ENCODE measurements at regions not wholly inside any gene's neighbourhood (a gene's known extent, or its start where the extent isn't known, plus 50 kb on each side); places are given as distances from the start of the nearest gene placed in this dataset.

- Histone ChIP-seq H3K36me3 (no peaks in the 10 kb centered on the region), H3K4me3 (no peak overlapping the region), H3K27ac (no peak overlapping the region), H3K4me1 (ENCODE audit: control insufficient read depth in 1 of 2, low read depth in 2 of 2) (no peaks in the 10 kb centered on the region), H3K9me3 (no peaks in the 10 kb centered on the region), H3K27me3 (replicated peaks; ENCODE audit: insufficient read depth) (no peaks in the 10 kb centered on the region)
- DNase-seq (ENCODE audit: low spot score): no peak
- no peak for TF ChIP-seq CTCF (IDR thresholded peaks at IDR 0.05)
- ATAC-seq (ENCODE audit: insufficient number of reproducible peaks, low FRiP score, low read depth): no peak
These were observed 471.7 kb downstream of the SOX11 start for GRCh38 chr2:6163932-6164331.

GRCh38 chr2:6164986-6165747 is 473.0 kb downstream of the SOX11 start:
- H3K4me3 ChIP-seq: no peak overlapping the region
- no peak for TF ChIP-seq CTCF (IDR thresholded peaks at IDR 0.05)
- ATAC-seq (ENCODE audit: insufficient number of reproducible peaks, low FRiP score, low read depth) (no peak), DNase-seq (ENCODE audit: low spot score) (no peak)
- no peak overlapping the region for H3K27ac ChIP-seq
- H3K4me1 ChIP-seq (ENCODE audit: control insufficient read depth in 1 of 2, low read depth in 2 of 2): no peaks in the 10 kb centered on the region
- no peaks in the 10 kb centered on the region for H3K36me3 ChIP-seq
- H3K27me3 ChIP-seq (replicated peaks; ENCODE audit: insufficient read depth): no peaks in the 10 kb centered on the region
- no peaks in the 10 kb centered on the region for H3K9me3 ChIP-seq

GRCh38 chr2:6167592-6168138 is 475.5 kb downstream of the SOX11 start:
- DNase-seq (ENCODE audit: low spot score): no peak
- H3K27ac ChIP-seq: no peak overlapping the region
- no peaks in the 10 kb centered on the region for H3K27me3 ChIP-seq (replicated peaks; ENCODE audit: insufficient read depth)
- TF ChIP-seq CTCF (IDR thresholded peaks at IDR 0.05): no peak
- H3K36me3 ChIP-seq: no peaks in the 10 kb centered on the region
- no peaks in the 10 kb centered on the region for H3K9me3 ChIP-seq
- no peak for ATAC-seq (ENCODE audit: insufficient number of reproducible peaks, low FRiP score, low read depth)
- no peaks in the 10 kb centered on the region for H3K4me1 ChIP-seq (ENCODE audit: control insufficient read depth in 1 of 2, low read depth in 2 of 2)
- no peak overlapping the region for H3K4me3 ChIP-seq

- no peaks in the 10 kb centered on the region for H3K4me1 ChIP-seq (ENCODE audit: control insufficient read depth in 1 of 2, low read depth in 2 of 2)
- TF ChIP-seq CTCF (IDR thresholded peaks at IDR 0.05): no peak
These were observed 476.3 kb downstream of the SOX11 start for GRCh38 chr2:6168485-6168884.

GRCh38 chr2:6171294-6171693 is 479.1 kb downstream of the SOX11 start:
- Histone ChIP-seq H3K36me3 (no peaks in the 10 kb centered on the region), H3K27ac (no peak overlapping the region), H3K4me1 (ENCODE audit: control insufficient read depth in 1 of 2, low read depth in 2 of 2) (no peaks in the 10 kb centered on the region), H3K9me3 (peaks cover 4% of the 10 kb centered on the region), H3K27me3 (replicated peaks; ENCODE audit: insufficient read depth) (no peaks in the 10 kb centered on the region), H3K4me3 (no peak overlapping the region)
- TF ChIP-seq CTCF (IDR thresholded peaks at IDR 0.05): no peak
- no peak for ATAC-seq (ENCODE audit: insufficient number of reproducible peaks, low FRiP score, low read depth)
- no peak for DNase-seq (ENCODE audit: low spot score)

More at GRCh38 chr2:6168485-6168884, 476.3 kb downstream of the SOX11 start:
- Histone ChIP-seq H3K9me3 (no peaks in the 10 kb centered on the region), H3K36me3 (no peaks in the 10 kb centered on the region), H3K27ac (no peak overlapping the region), H3K4me3 (no peak overlapping the region), H3K27me3 (replicated peaks; ENCODE audit: insufficient read depth) (no peaks in the 10 kb centered on the region)
- DNase-seq (ENCODE audit: low spot score): no peak
- no peak for ATAC-seq (ENCODE audit: insufficient number of reproducible peaks, low FRiP score, low read depth)
